RWPE1 (cell line): ENCODE measurements at regions not wholly inside any gene's neighbourhood (a gene's known extent, or its start where the extent isn't known, plus 50 kb on each side); places are given as distances from the start of the nearest gene placed in this dataset.

Experiments
- CTCF ChIA-PET: fragments of 350-600 bp; sonication (Branson Sonifier 250); formaldehyde crosslinking; extraction: SDS; loops from one replicate; lab custom pipeline; 2021; lab: Yijun Ruan, JAX
- POLR2A ChIA-PET: fragments of 400-600 bp; formaldehyde crosslinking; extraction: SDS; loops from one replicate; lab custom pipeline; 2020; ENCODE audit warnings: antibody characterized with exemption; ENCODE audit not compliant: low non-redundant PET; lab: Yijun Ruan, JAX
- DNase-seq: peaks from one replicate; pipeline ENCODE4 v3.0.0; 2012; ENCODE audit warnings: low spot score
- H3K27ac ChIP-seq: fragments of 450-650 bp; 2 replicates; pipeline ENCODE4 v1.5.1; 2017
- TF ChIP-seq, protein P1 (sequence below): fragments of 450-650 bp; conservative IDR thresholded peaks from 2 replicates; pipeline ENCODE4 v1.5.1; 2017; ENCODE audit warnings: low read depth, mild to moderate bottlenecking

DNA sequence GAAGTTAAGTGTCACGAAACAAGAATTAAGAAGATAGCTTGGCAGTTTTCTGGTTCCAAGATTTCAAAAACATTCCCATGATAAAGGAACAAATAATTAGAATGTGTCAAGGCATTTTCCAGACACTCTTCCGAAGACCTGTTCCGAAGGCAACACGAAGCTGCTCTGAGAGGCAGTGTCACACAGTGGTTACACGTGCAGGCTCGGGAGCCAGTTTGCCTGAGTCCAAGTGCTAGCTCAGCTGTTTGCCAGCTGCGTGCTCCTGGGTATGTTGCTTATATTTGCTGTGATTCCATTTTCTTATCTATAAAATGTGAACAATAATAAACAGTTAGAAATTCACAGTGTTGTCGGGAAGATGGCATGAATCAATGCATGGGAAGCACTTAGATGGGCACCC, 217.9 kb upstream of the GRIP1 start:
- no peak overlapping the region for H3K27ac ChIP-seq
- TF ChIP-seq, protein P1, sequence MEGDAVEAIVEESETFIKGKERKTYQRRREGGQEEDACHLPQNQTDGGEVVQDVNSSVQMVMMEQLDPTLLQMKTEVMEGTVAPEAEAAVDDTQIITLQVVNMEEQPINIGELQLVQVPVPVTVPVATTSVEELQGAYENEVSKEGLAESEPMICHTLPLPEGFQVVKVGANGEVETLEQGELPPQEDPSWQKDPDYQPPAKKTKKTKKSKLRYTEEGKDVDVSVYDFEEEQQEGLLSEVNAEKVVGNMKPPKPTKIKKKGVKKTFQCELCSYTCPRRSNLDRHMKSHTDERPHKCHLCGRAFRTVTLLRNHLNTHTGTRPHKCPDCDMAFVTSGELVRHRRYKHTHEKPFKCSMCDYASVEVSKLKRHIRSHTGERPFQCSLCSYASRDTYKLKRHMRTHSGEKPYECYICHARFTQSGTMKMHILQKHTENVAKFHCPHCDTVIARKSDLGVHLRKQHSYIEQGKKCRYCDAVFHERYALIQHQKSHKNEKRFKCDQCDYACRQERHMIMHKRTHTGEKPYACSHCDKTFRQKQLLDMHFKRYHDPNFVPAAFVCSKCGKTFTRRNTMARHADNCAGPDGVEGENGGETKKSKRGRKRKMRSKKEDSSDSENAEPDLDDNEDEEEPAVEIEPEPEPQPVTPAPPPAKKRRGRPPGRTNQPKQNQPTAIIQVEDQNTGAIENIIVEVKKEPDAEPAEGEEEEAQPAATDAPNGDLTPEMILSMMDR, result no peak
- no peak for DNase-seq
- POLR2A ChIA-PET, result no interaction called here
- CTCF ChIA-PET, result no interaction called here

DNA sequence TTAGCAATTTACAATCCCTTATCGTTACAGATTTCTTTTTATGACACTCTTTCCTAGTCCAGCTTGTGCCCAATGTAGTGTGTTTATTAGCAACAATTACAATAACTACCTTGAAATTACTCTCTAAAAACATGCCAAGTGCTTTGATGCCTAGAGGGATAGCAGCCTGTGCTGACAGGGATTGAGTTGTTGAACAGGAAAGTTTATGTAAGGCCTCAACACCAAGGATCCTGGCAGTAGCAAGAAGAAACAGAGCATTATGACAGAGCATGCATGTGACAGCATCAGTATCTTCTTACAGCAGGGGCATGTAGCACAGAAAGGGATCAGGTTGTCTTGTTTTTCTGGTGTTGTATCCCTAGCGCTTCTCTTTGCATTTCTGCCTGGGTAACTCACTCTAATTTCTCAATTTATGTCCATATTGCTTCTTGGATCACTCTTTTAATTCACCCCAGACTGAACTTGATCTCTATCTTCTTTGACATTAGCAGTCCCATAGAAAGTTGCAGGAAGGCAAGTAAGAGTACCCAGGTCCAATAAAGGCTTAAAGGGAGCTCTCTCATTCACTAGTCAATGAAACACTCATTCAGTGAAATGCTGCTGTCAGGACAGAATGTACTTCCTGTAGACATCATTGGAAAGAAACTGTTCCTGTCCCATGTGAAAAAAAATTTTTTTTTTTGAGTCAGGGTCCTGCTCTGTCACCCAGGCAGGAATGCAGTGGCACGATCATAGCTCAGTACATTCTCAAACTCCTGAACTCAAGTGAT, 220.0 kb upstream of the GRIP1 start:
- no peak for DNase-seq
- no peak overlapping the region for H3K27ac ChIP-seq
- ChIA-PET CTCF (interaction anchor here (0.7 kb wide), 1 partner anchor 964 kb away, joined by 5 read pairs; no protein-coding TSS in a partner anchor), POLR2A (no interaction called here)
- TF ChIP-seq, protein P1, result no peak

DNA sequence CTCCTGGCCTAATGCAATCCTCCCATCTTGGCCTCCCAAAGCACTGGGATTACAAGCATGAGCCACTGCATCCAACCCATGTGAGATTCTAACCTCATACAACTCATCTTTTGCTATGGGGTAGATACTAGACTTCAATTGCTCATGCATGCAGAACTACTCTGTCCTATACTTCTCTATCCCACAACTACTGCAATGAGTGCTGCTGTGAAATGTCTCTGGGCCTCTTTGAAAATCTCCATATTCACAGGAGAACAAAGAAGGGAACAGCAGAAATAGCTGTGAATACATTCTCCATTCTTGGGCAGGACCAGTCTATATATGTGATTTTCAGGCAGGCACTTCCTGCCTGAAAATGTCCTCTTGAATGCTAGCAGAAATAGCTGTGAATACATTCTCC, 220.7 kb upstream of the GRIP1 start:
- ChIA-PET CTCF (interaction anchor here (0.7 kb wide), 1 partner anchor 963 kb away, joined by 5 read pairs; no protein-coding TSS in a partner anchor), POLR2A (no interaction called here)
- TF ChIP-seq, protein P1, result no peak
- DNase-seq, result no peak
- no peak overlapping the region for H3K27ac ChIP-seq

DNA sequence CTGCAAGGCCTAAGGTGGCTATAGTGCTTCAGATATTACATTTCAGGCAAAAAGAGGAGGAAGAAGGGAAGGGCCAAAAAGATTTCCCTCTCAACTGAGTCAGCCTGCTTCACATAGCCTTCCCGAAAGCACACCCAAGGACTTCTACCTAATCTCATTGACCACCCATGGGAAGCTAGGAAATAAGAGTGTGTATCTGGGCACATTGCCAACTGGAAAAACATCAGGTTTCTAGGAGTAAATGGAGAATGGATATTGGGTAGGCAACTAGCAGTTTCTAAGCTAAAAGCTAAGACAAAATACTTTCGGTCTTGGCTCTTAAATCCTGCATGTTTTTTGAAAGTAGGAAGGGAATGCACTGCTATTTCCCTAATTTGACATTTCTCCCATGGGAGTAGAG, 221.7 kb upstream of the GRIP1 start:
- CTCF ChIA-PET, result interaction anchor here (0.9 kb wide), 1 partner anchor 320 kb away, joined by 6 read pairs; no protein-coding TSS in a partner anchor
- TF ChIP-seq, protein P1, result no peak
- H3K27ac ChIP-seq, result no peak overlapping the region
- POLR2A ChIA-PET, result no interaction called here
- DNase-seq, result no peak

DNA sequence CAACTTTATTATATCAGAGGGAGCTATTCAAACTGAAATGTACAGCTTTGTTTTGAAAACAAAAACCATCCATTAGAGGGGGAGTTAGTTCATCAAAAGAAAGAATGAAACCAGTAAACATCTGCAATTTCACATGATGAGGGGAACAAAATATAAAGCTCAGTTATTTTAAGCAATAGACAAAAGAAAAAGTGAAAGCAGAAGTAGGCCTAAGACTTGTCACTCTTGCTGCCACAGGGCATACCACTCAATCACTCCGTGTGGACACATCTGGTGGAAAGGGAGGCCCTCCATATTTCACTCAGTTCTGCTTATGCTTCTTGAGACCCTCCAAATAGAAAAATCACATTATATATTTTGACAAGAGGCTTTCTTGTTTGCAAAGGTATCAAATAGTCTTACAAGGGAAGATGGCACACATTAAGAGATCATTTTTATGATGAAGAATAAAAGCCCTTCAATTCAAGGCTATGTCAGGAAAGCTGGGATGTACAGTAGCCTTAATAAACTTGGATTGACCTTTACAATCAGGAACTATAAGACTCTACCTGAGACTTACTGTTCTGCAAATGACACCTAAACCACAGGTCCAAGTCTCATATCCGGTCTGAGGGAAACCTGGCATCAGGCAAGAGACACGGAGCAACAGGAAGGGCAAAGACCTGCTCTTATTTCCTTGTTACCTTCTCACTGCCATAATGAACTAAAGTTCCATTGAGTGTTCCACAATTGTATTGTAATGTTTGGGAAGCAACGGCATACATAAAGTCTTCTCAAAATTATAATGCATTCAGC, 222.5 kb upstream of the GRIP1 start:
- ChIA-PET CTCF (interaction anchor here (0.6 to 0.9 kb wide), 3 partner anchors 16 to 320 kb away, joined by 3 to 6 read pairs (median 4); no protein-coding TSS in a partner anchor), POLR2A (no interaction called here)
- DNase-seq, result no peak
- H3K27ac ChIP-seq, result no peak overlapping the region
- TF ChIP-seq, protein P1, result no peak

DNA sequence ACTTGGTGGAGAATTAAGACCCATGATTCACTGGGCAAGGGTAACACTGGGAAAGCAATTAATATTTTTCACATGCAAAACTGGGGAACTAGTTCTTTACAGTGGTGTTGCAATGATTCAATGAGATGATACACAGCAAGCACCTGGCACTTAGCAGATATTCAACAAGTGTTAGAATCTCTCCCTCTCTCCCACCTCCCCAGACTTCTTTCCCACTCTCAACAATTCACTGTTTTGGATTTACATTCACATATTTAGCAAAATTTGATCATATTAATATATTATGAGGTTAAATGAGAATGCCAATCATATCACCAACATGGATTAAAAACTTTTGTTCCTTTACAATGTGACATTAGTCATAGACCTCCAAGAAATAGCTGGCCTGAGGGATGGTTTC, 223.1 kb upstream of the GRIP1 start:
- DNase-seq, result no peak
- CTCF ChIA-PET, result interaction anchor here (0.7 kb wide), 1 partner anchor 313 kb away, joined by 4 read pairs; no protein-coding TSS in a partner anchor
- POLR2A ChIA-PET, result no interaction called here
- no peak overlapping the region for H3K27ac ChIP-seq
- TF ChIP-seq, protein P1, result no peak
